Smooth muscle cell (in vitro differentiated cells): ENCODE measurements at regions not wholly inside any gene's neighbourhood (a gene's known extent, or its start where the extent isn't known, plus 50 kb on each side); places are given as distances from the start of the nearest gene placed in this dataset.

Source experiments
- DNase-seq: peaks from one replicate; lab custom pipeline; 2025; ENCODE audit not compliant: unreplicated experiment; lab: John Stamatoyannopoulos, UW
- H2AFZ ChIP-seq: fragments of 200-600 bp; sonication (generic); 2 replicates; pipeline ENCODE4 v1.6.0; 2016; ENCODE audit warnings: antibody characterized with exemption, low read depth, mild to moderate bottlenecking
- H3F3A ChIP-seq: fragments of 200-600 bp; sonication (generic); 2 replicates; pipeline ENCODE4 v1.6.0; 2017; ENCODE audit warnings: antibody characterized with exemption, low read depth
- H3K27ac ChIP-seq: fragments of 200-600 bp; sonication (generic); 2 replicates; pipeline ENCODE4 v1.5.1; 2016; ENCODE audit warnings: low read depth, mild to moderate bottlenecking
- H3K27me3 ChIP-seq: fragments of 200-600 bp; sonication (generic); 2 replicates; pipeline ENCODE4 v1.6.1; 2016; ENCODE audit warnings: low read depth, mild to moderate bottlenecking
- H3K36me3 ChIP-seq: fragments of 200-600 bp; sonication (generic); 2 replicates; pipeline ENCODE4 v1.5.1; 2016; ENCODE audit warnings: low read depth
- H3K4me1 ChIP-seq: fragments of 200-600 bp; sonication (generic); 2 replicates; pipeline ENCODE4 v1.5.1; 2016; ENCODE audit warnings: low read depth
- H3K4me2 ChIP-seq: fragments of 200-600 bp; sonication (generic); 2 replicates; pipeline ENCODE4 v1.6.0; 2016; ENCODE audit warnings: mild to moderate bottlenecking
- H3K4me3 ChIP-seq: fragments of 200-600 bp; sonication (generic); 2 replicates; pipeline ENCODE4 v1.5.1; 2016; ENCODE audit warnings: mild to moderate bottlenecking
- H3K79me2 ChIP-seq: fragments of 200-600 bp; sonication (generic); 2 replicates; pipeline ENCODE4 v1.6.0; 2016; ENCODE audit warnings: low read depth, mild to moderate bottlenecking
- H3K9ac ChIP-seq: fragments of 200-600 bp; sonication (generic); 2 replicates; pipeline ENCODE4 v1.6.0; 2016; ENCODE audit warnings: low read depth
- H3K9me3 ChIP-seq: fragments of 200-600 bp; sonication (generic); replicated peaks from 2 replicates; pipeline ENCODE4 v1.5.1; 2016; ENCODE audit warnings: low read depth
- H4K20me1 ChIP-seq: fragments of 200-600 bp; sonication (generic); 2 replicates; pipeline ENCODE4 v1.6.0; 2016; ENCODE audit warnings: low read depth
- CTCF ChIP-seq: fragments of 200-600 bp; sonication (generic); IDR thresholded peaks from 2 replicates; pipeline ENCODE4 v1.5.1; 2017; ENCODE audit warnings: borderline replicate concordance, mild to moderate bottlenecking, antibody characterized with exemption; ENCODE audit not compliant: insufficient read depth, poor library complexity, severe bottlenecking
- WGBS: methylation state at CpG from one replicate; pipeline ENCODE4 v1.1.7; 2016; ENCODE audit warnings: low lambda C conversion rate; 5-methylcytosine and 5-hydroxymethylcytosine counted together

GRCh38 chr14:51173863-51174262, 66.2 kb upstream of the TMX1 start:
- H4K20me1 ChIP-seq, result no peaks in the 10 kb centered on the region
- 77% methylated on average over 1 of the region's 1 CpG for WGBS
- H3K4me1 ChIP-seq, result no peaks in the 10 kb centered on the region
- no peaks in the 10 kb centered on the region for H3K79me2 ChIP-seq
- no peak overlapping the region for H3K27ac ChIP-seq
- H3K4me2 ChIP-seq, result no peak overlapping the region
- no peak for TF ChIP-seq CTCF
- H3K36me3 ChIP-seq, result no peaks in the 10 kb centered on the region
- no peak overlapping the region for H3K4me3 ChIP-seq
- H2AFZ ChIP-seq, result no peak overlapping the region
- H3K27me3 ChIP-seq, result peaks cover 25% of the 10 kb centered on the region
- H3K9ac ChIP-seq, result no peak overlapping the region
- no peaks in the 10 kb centered on the region for H3F3A ChIP-seq
- no peaks in the 10 kb centered on the region for H3K9me3 ChIP-seq
- DNase-seq, result no peak

GRCh38 chr14:51176839-51177238, 63.2 kb upstream of the TMX1 start:
- Histone ChIP-seq H3K27ac (no peak overlapping the region), H3K36me3 (no peaks in the 10 kb centered on the region), H3K27me3 (peaks cover 31% of the 10 kb centered on the region), H3K79me2 (no peaks in the 10 kb centered on the region), H3K9ac (no peak overlapping the region), H3F3A (no peaks in the 10 kb centered on the region), H3K4me2 (no peak overlapping the region), H3K9me3 (no peaks in the 10 kb centered on the region), H4K20me1 (no peaks in the 10 kb centered on the region), H3K4me3 (no peak overlapping the region), H2AFZ (no peak overlapping the region), H3K4me1 (no peaks in the 10 kb centered on the region)
- no peak for DNase-seq
- TF ChIP-seq CTCF, result no peak
- 67% methylated on average over 4 of the region's 4 CpGs for WGBS

- H3K27me3 ChIP-seq, result peaks cover 18% of the 10 kb centered on the region
- no peaks in the 10 kb centered on the region for H3K9me3 ChIP-seq
- no peak overlapping the region for H3K9ac ChIP-seq
- no peaks in the 10 kb centered on the region for H3F3A ChIP-seq
- WGBS, result 83% methylated on average over 9 of the region's 9 CpGs
- no peaks in the 10 kb centered on the region for H4K20me1 ChIP-seq
- no peaks in the 10 kb centered on the region for H3K4me1 ChIP-seq
- no peaks in the 10 kb centered on the region for H3K36me3 ChIP-seq
- H2AFZ ChIP-seq, result no peak overlapping the region
- no peaks in the 10 kb centered on the region for H3K79me2 ChIP-seq
- TF ChIP-seq CTCF, result no peak
- no peak overlapping the region for H3K4me3 ChIP-seq
- no peak overlapping the region for H3K27ac ChIP-seq
- DNase-seq, result no peak
- no peak overlapping the region for H3K4me2 ChIP-seq
Observed at GRCh38 chr14:51180577-51180976, 59.5 kb upstream of the TMX1 start.

GRCh38 chr14:51182131-51182565, 57.9 kb upstream of the TMX1 start:
- no peaks in the 10 kb centered on the region for H3K9me3 ChIP-seq
- 86% methylated on average over 3 of the region's 3 CpGs for WGBS

More at GRCh38 chr14:51182131-51182565, 57.9 kb upstream of the TMX1 start:
- Histone ChIP-seq H3K4me3 (no peak overlapping the region), H3K9ac (no peak overlapping the region), H3K36me3 (no peaks in the 10 kb centered on the region), H2AFZ (no peak overlapping the region), H3F3A (no peaks in the 10 kb centered on the region), H3K27me3 (peaks cover 7% of the 10 kb centered on the region), H3K79me2 (no peaks in the 10 kb centered on the region), H3K4me2 (no peak overlapping the region), H3K4me1 (no peaks in the 10 kb centered on the region), H3K27ac (no peak overlapping the region), H4K20me1 (no peaks in the 10 kb centered on the region)
- no peak for DNase-seq
- no peak for TF ChIP-seq CTCF
